ENCODE measurements at regions not wholly inside any gene's neighbourhood (a gene's known extent, or its start where the extent isn't known, plus 50 kb on each side); places are given as distances from the start of the nearest gene placed in this dataset.

DNA sequence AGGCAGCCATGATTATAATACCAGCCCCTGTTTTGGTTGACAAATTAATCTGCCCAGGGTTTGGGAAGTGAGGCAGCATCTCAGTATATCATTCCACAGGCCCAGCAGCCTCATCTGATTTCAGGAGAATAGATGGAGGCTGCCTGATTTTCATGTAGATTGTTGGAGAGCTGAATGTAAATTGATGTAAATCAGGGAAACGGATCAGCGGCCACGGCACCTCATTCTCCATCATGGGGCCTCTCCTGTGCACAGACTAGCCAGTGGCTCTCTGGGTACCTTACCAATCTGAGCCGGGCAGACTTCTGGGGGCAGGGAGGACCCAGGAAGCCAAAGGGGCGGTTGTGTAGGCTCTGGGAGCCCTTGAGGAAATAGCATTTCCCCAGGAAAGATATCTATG is 63.7 kb upstream of the GSC start:
- no peak for FAIRE-seq

GRCh38 chr14:94831085-94831484 is 61.2 kb upstream of the GSC start:
- H3K9ac ChIP-seq (ENCODE audit: low read length in 3 of 3): no peak overlapping the region
- FAIRE-seq: no peak
- no peaks in the 10 kb centered on the region for H3K36me3 ChIP-seq (ENCODE audit: control insufficient read depth in 2 of 3, insufficient read depth in 3 of 3, low read length in 3 of 3)
- intact Hi-C loops (cut with DNase I): no loop called here
- H3K9me3 ChIP-seq (ENCODE audit: control insufficient read depth in 2 of 3, insufficient read depth in 1 of 3, low read length in 3 of 3): no peaks in the 10 kb centered on the region
- no peak overlapping the region for H3K27ac ChIP-seq (ENCODE audit: low read depth in 2 of 2, low read length in 2 of 2)
- TF ChIP-seq, protein P1, sequence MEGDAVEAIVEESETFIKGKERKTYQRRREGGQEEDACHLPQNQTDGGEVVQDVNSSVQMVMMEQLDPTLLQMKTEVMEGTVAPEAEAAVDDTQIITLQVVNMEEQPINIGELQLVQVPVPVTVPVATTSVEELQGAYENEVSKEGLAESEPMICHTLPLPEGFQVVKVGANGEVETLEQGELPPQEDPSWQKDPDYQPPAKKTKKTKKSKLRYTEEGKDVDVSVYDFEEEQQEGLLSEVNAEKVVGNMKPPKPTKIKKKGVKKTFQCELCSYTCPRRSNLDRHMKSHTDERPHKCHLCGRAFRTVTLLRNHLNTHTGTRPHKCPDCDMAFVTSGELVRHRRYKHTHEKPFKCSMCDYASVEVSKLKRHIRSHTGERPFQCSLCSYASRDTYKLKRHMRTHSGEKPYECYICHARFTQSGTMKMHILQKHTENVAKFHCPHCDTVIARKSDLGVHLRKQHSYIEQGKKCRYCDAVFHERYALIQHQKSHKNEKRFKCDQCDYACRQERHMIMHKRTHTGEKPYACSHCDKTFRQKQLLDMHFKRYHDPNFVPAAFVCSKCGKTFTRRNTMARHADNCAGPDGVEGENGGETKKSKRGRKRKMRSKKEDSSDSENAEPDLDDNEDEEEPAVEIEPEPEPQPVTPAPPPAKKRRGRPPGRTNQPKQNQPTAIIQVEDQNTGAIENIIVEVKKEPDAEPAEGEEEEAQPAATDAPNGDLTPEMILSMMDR (IDR thresholded peaks at IDR 0.05; ENCODE audit: borderline replicate concordance, extremely low read depth, insufficient read depth): no peak
- no peaks in the 10 kb centered on the region for H3K27me3 ChIP-seq (ENCODE audit: control insufficient read depth, insufficient read depth, low read length)
- no peak for DNase-seq
- H3K4me3 ChIP-seq (ENCODE audit: low read length in 3 of 3): no peak overlapping the region
- no peaks in the 10 kb centered on the region for H3K4me1 ChIP-seq (ENCODE audit: control insufficient read depth in 2 of 3, insufficient read depth in 2 of 3, low read depth in 1 of 3, low read length in 3 of 3)

More for the DNA sequence above, 63.7 kb upstream of the GSC start:
- no peak overlapping the region for H3K27ac ChIP-seq (ENCODE audit: low read depth in 2 of 2, low read length in 2 of 2)
- H3K36me3 ChIP-seq (ENCODE audit: control insufficient read depth in 2 of 3, insufficient read depth in 3 of 3, low read length in 3 of 3): no peaks in the 10 kb centered on the region
- intact Hi-C loops (cut with DNase I): no loop called here
- no peak for DNase-seq
- TF ChIP-seq, protein P1 (IDR thresholded peaks at IDR 0.05; ENCODE audit: borderline replicate concordance, extremely low read depth, insufficient read depth): no peak
- no peak overlapping the region for H3K9ac ChIP-seq (ENCODE audit: low read length in 3 of 3)
- H3K4me3 ChIP-seq (ENCODE audit: low read length in 3 of 3): no peak overlapping the region
- H3K27me3 ChIP-seq (ENCODE audit: control insufficient read depth, insufficient read depth, low read length): no peaks in the 10 kb centered on the region
- H3K4me1 ChIP-seq (ENCODE audit: control insufficient read depth in 2 of 3, insufficient read depth in 2 of 3, low read depth in 1 of 3, low read length in 3 of 3): no peaks in the 10 kb centered on the region
- no peaks in the 10 kb centered on the region for H3K9me3 ChIP-seq (ENCODE audit: control insufficient read depth in 2 of 3, insufficient read depth in 1 of 3, low read length in 3 of 3)

DNA sequence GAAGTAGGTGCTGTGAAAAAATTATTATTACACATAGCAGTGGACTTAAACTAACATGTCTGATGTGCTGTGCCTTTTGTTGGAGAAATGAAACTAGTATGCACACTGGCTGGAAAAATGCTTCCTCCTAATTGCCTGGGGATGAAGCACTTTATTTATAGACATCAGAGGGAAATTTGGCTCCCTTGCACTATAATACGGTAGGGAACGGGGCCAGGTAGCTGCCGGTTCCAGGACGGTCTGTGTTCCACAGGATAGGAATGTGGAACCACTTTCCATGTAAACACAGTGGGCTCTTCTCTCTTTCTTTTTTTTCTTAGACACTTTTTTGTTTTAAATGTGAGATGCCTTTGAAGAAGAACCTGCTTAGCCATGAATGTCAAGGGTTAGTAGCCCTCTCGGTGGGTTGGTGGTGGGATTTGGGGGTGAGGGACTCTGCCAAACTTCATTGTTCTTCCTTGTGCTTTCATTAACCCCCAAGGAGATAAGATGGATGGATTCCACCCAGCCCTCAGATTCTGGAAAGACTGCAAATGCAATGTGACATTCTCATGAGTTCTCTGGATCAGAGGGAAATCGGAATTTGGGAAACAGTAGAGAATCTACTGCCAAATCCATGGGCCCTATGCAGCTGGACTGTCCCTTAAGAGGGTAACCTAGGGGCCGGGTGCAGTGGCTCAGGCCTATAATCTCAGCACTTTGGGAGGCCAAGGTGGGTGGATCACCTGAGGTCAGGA is 58.0 kb upstream of the GSC start:
- no peak for FAIRE-seq
- H3K9me3 ChIP-seq (ENCODE audit: control insufficient read depth in 2 of 3, insufficient read depth in 1 of 3, low read length in 3 of 3): peaks cover 0 to 3% (median 0%) of the 10 kb centered on the region in 3 donors
- no peak for DNase-seq
- TF ChIP-seq, protein P1 (IDR thresholded peaks at IDR 0.05; ENCODE audit: borderline replicate concordance, extremely low read depth, insufficient read depth): no peak
- intact Hi-C loops (cut with DNase I): no loop called here
- no peaks in the 10 kb centered on the region for H3K36me3 ChIP-seq (ENCODE audit: control insufficient read depth in 2 of 3, insufficient read depth in 3 of 3, low read length in 3 of 3)
- H3K4me1 ChIP-seq (ENCODE audit: control insufficient read depth in 2 of 3, insufficient read depth in 2 of 3, low read depth in 1 of 3, low read length in 3 of 3): no peaks in the 10 kb centered on the region
- no peaks in the 10 kb centered on the region for H3K27me3 ChIP-seq (ENCODE audit: control insufficient read depth, insufficient read depth, low read length)
- no peak overlapping the region for H3K4me3 ChIP-seq (ENCODE audit: low read length in 3 of 3)
- no peak overlapping the region for H3K9ac ChIP-seq (ENCODE audit: low read length in 3 of 3)
- no peak overlapping the region for H3K27ac ChIP-seq (ENCODE audit: low read depth in 2 of 2, low read length in 2 of 2)

All from kidney (tissue), 13 donors.